ENCODE measurements at regions not wholly inside any gene's neighbourhood (a gene's known extent, or its start where the extent isn't known, plus 50 kb on each side); places are given as distances from the start of the nearest gene placed in this dataset.

GRCh38 chr7:46530081-46530750, 609.1 kb upstream of the IGFBP3 start:
- no peak overlapping the region for H3K9ac ChIP-seq (ENCODE audit: low read depth, low read length, poor library complexity, severe bottlenecking)
- peaks cover 6% of the 10 kb centered on the region; the same call in 1 of the 2 replicates for H3K9me3 ChIP-seq (ENCODE audit: insufficient read depth, low read depth, low read length)
- no peaks in the 10 kb centered on the region for H3K36me3 ChIP-seq (ENCODE audit: insufficient read depth, low read length)
- no peak overlapping the region for H3K4me2 ChIP-seq (ENCODE audit: low read depth, low read length, poor library complexity, severe bottlenecking)
- no peaks in the 10 kb centered on the region for H3K27me3 ChIP-seq (ENCODE audit: insufficient read depth, low read length, poor library complexity, severe bottlenecking)
- no peak overlapping the region for H3K4me3 ChIP-seq (ENCODE audit: low read length, poor library complexity, severe bottlenecking)
- H4K20me1 ChIP-seq (ENCODE audit: insufficient read depth, low read length, poor library complexity, severe bottlenecking), result no peaks in the 10 kb centered on the region
- no peak overlapping the region for H2AFZ ChIP-seq (ENCODE audit: low read length)
- no peaks in the 10 kb centered on the region for H3K4me1 ChIP-seq (ENCODE audit: insufficient read depth, low read length, poor library complexity, severe bottlenecking)
- no peaks in the 10 kb centered on the region for H3F3A ChIP-seq (ENCODE audit: low read depth)
- TF ChIP-seq, protein P1, sequence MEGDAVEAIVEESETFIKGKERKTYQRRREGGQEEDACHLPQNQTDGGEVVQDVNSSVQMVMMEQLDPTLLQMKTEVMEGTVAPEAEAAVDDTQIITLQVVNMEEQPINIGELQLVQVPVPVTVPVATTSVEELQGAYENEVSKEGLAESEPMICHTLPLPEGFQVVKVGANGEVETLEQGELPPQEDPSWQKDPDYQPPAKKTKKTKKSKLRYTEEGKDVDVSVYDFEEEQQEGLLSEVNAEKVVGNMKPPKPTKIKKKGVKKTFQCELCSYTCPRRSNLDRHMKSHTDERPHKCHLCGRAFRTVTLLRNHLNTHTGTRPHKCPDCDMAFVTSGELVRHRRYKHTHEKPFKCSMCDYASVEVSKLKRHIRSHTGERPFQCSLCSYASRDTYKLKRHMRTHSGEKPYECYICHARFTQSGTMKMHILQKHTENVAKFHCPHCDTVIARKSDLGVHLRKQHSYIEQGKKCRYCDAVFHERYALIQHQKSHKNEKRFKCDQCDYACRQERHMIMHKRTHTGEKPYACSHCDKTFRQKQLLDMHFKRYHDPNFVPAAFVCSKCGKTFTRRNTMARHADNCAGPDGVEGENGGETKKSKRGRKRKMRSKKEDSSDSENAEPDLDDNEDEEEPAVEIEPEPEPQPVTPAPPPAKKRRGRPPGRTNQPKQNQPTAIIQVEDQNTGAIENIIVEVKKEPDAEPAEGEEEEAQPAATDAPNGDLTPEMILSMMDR (conservative IDR thresholded peaks at IDR 0.05; ENCODE audit: low read length), result no peak
- no peak for TF ChIP-seq EZH2phosphoT487 (IDR thresholded peaks at IDR 0.05; ENCODE audit: borderline replicate concordance)
- H3K79me2 ChIP-seq (ENCODE audit: insufficient read depth, low read length), result no peaks in the 10 kb centered on the region
- H3K9me2 ChIP-seq (replicated peaks; ENCODE audit: low read depth, low read length), result no peaks in the 10 kb centered on the region

DNA sequence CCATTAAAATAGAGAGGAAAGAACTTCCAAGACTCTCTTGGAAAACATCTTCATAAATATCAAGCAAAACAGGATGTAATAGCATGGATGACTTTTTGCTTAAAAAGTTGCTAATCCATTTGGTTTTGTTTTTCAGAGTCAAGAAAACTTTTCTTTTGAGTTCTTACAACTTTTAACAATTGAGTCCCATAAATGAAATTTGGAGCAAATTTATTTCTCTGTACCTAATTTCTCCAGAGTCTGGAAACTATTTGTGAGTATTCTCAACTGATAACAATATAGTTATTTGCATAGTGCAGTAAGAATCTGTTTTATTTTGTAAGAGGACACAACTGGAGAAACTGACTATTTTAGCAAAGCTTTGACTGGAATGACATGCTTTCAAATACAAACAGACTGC, 606.3 kb upstream of the IGFBP3 start:
- no peaks in the 10 kb centered on the region for H3K27me3 ChIP-seq (ENCODE audit: insufficient read depth, low read length, poor library complexity, severe bottlenecking)
- H3K79me2 ChIP-seq (ENCODE audit: insufficient read depth, low read length), result no peaks in the 10 kb centered on the region
- no peak overlapping the region for H2AFZ ChIP-seq (ENCODE audit: low read length)
- TF ChIP-seq, protein P1 (conservative IDR thresholded peaks at IDR 0.05; ENCODE audit: low read length), result no peak
- TF ChIP-seq EZH2phosphoT487 (IDR thresholded peaks at IDR 0.05; ENCODE audit: borderline replicate concordance), result no peak
- no peaks in the 10 kb centered on the region for H3K9me2 ChIP-seq (replicated peaks; ENCODE audit: low read depth, low read length)
- H3F3A ChIP-seq (ENCODE audit: low read depth), result no peaks in the 10 kb centered on the region
- H3K9me3 ChIP-seq (ENCODE audit: insufficient read depth, low read depth, low read length), result peaks cover 6% of the 10 kb centered on the region; the same call in 1 of the 2 replicates
- no peaks in the 10 kb centered on the region for H3K36me3 ChIP-seq (ENCODE audit: insufficient read depth, low read length)
- no peaks in the 10 kb centered on the region for H4K20me1 ChIP-seq (ENCODE audit: insufficient read depth, low read length, poor library complexity, severe bottlenecking)
- no peak overlapping the region for H3K9ac ChIP-seq (ENCODE audit: low read depth, low read length, poor library complexity, severe bottlenecking)
- H3K4me2 ChIP-seq (ENCODE audit: low read depth, low read length, poor library complexity, severe bottlenecking), result no peak overlapping the region
- H3K4me3 ChIP-seq (ENCODE audit: low read length, poor library complexity, severe bottlenecking), result no peak overlapping the region
- H3K4me1 ChIP-seq (ENCODE audit: insufficient read depth, low read length, poor library complexity, severe bottlenecking), result no peaks in the 10 kb centered on the region

- H3K79me2 ChIP-seq (ENCODE audit: insufficient read depth, low read length), result no peaks in the 10 kb centered on the region
- H3F3A ChIP-seq (ENCODE audit: low read depth), result no peaks in the 10 kb centered on the region
- no peaks in the 10 kb centered on the region for H3K4me1 ChIP-seq (ENCODE audit: insufficient read depth, low read length, poor library complexity, severe bottlenecking)
- peaks cover 6% of the 10 kb centered on the region; the same call in 1 of the 2 replicates for H3K9me3 ChIP-seq (ENCODE audit: insufficient read depth, low read depth, low read length)
- TF ChIP-seq, protein P1 (conservative IDR thresholded peaks at IDR 0.05; ENCODE audit: low read length), result no peak
- no peak for TF ChIP-seq EZH2phosphoT487 (IDR thresholded peaks at IDR 0.05; ENCODE audit: borderline replicate concordance)
- H3K4me3 ChIP-seq (ENCODE audit: low read length, poor library complexity, severe bottlenecking), result no peak overlapping the region
- H4K20me1 ChIP-seq (ENCODE audit: insufficient read depth, low read length, poor library complexity, severe bottlenecking), result no peaks in the 10 kb centered on the region
- no peaks in the 10 kb centered on the region for H3K9me2 ChIP-seq (replicated peaks; ENCODE audit: low read depth, low read length)
- no peak overlapping the region for H3K4me2 ChIP-seq (ENCODE audit: low read depth, low read length, poor library complexity, severe bottlenecking)
- H2AFZ ChIP-seq (ENCODE audit: low read length), result no peak overlapping the region
- no peaks in the 10 kb centered on the region for H3K27me3 ChIP-seq (ENCODE audit: insufficient read depth, low read length, poor library complexity, severe bottlenecking)
- no peaks in the 10 kb centered on the region for H3K36me3 ChIP-seq (ENCODE audit: insufficient read depth, low read length)
- no peak overlapping the region for H3K9ac ChIP-seq (ENCODE audit: low read depth, low read length, poor library complexity, severe bottlenecking)
Measured at GRCh38 chr7:46525876-46526275, 604.8 kb upstream of the IGFBP3 start.
